GM12874 (cell line): ENCODE measurements at regions not wholly inside any gene's neighbourhood (a gene's known extent, or its start where the extent isn't known, plus 50 kb on each side); places are given as distances from the start of the nearest gene placed in this dataset.

Experiments
- TF ChIP-seq, protein P1 (sequence below): IDR thresholded peaks from 2 replicates; pipeline ENCODE4 v1.5.1; 2011; ENCODE audit warnings: low read depth, mild to moderate bottlenecking, control low read depth, low read length, moderate library complexity; ENCODE audit not compliant: insufficient read depth

DNA sequence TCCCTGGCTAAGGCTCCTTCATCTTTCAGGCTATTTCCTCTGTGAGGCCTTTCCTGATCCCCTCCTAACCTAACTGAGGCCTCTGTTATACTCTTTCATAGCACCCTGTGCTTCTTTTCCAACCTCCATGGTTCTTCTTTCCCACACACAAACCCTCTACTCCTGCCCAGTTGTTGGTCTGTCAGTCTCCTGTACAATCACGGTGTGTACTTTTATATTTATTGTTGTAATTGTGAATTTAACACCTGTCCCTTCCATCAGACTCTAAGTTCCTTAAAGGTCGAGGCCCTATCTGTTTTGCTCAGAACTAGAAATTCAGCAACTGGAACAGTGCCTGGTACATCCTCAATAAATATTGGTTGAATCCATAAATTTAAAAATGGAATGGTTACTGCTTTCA lies 100.2 kb upstream of the KCNE2 start:
- TF ChIP-seq, protein P1, sequence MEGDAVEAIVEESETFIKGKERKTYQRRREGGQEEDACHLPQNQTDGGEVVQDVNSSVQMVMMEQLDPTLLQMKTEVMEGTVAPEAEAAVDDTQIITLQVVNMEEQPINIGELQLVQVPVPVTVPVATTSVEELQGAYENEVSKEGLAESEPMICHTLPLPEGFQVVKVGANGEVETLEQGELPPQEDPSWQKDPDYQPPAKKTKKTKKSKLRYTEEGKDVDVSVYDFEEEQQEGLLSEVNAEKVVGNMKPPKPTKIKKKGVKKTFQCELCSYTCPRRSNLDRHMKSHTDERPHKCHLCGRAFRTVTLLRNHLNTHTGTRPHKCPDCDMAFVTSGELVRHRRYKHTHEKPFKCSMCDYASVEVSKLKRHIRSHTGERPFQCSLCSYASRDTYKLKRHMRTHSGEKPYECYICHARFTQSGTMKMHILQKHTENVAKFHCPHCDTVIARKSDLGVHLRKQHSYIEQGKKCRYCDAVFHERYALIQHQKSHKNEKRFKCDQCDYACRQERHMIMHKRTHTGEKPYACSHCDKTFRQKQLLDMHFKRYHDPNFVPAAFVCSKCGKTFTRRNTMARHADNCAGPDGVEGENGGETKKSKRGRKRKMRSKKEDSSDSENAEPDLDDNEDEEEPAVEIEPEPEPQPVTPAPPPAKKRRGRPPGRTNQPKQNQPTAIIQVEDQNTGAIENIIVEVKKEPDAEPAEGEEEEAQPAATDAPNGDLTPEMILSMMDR, result no peak

DNA sequence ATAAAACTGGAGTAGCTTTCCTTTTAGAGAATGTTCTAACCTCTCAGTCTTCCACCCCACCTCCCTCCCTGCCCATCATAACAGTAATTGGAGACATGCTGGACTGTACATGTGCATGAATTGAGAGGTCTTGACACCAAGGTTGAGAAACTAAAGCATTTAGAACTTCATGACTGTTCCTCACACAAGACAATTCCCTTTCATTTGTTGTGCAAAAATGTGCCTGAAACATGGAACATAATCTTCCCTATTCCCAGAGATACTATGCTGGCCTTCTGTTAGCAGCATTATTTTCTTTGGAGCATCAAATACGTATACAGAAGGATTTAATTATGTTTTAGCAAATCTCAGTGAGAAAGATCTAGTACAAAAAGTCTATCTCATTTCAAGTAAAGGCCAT lies 97.5 kb upstream of the KCNE2 start:
- TF ChIP-seq, protein P1, result no peak

DNA sequence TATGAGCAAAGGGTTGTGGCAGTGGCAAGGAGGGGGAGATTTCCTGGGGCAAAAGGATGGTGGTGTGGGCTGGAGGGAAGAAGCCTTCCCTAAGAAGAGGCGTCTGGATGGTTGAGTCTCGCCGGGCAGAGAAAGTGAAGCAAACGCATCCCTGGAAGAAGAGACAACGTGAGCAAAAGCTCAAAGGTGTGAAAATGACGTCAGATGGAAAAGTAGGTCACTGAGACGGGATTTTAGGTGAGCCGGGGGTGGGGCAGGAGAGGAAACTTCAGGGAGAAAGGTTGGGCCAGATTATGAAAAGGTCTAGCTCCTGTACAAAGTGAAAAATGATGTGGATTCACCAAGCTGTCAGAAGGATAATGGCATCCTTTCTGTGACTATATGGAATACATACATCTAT lies 95.3 kb upstream of the KCNE2 start:
- TF ChIP-seq, protein P1, result no peak

DNA sequence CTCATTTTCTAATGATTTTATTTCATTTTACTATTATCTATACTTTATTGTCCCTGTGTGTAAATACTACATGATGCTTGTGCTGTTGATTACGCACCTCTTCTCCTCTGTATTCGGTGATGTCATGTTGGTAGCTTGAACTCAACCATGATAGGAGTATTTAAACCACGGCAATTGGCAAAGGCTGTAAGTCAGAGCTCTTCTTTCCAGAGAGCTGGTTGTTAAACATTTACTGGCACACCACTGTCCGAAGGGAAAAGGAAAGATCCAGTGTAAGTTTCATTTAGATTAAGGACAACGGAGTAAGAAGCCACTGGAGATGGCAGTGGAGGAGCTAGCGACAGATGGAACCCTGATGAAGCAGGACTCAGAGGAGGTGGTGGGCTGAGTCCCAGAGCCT lies 93.4 kb upstream of the KCNE2 start:
- TF ChIP-seq, protein P1, result no peak

DNA sequence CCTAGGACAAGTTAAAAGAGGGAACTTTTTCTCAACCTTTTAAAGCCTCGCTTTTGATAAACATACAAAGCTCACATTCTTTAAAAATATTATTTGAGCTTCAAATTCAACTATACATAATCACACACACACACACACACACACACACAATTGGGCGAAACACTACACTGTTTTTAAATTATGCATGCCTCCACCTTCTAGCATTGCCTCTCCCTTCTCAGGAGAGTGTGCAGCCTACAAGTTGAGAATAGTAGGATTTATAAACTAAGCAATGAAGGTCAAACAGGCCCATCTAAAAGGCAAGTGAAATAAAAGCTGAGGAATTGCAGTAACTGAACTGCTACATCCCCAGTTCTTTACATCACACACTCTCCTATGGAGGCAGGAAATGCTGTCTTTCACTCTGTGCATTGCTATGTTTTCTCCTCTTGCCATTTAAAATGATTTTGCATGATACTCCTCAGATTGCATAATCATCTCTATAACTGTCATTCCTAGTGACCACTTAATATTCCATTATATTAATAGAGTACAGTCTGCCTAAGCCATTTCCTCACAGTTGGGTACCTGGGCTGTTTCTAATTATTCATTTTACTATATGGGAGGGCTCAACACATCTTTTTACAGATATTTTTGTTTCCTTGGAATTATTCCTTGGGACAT lies 92.5 kb upstream of the KCNE2 start:
- TF ChIP-seq, protein P1, result no peak

DNA sequence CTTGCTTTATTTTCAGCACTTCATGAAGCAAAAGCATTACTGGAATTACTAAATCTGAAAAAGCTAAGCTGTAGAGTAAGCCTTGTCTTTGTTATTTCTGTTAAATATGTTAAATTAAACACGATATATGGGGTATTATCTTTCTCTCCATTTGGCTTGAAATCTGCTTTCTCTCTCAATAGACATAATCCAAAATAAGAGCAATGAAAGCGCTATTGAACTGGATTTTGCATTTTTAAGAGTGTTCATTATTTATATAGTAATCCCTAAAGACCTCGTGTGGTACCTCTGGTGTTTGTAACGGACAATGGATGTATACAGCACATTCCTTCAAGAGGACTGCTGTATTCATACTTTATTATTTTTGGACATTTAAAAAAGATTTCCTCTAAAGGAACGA lies 91.5 kb upstream of the KCNE2 start:
- TF ChIP-seq, protein P1, result no peak

DNA sequence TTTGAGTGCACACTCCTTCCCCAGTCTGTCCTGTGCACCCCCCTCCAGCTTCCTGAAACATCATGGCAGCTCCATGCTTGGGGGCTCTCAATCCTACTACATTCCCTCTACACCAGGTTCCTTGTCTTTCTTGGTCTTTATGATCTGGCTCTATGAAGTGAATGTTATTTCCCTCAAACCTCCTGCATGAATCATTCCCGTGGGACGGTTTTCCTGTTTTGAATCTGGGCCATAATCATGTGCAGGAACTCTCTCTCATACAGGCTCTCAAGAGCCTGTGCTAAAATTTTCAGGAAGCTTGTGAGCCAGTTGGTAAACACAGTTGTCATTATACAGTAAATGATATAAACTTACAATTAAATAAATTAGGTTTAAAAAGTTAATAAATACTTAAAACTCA lies 89.8 kb upstream of the KCNE2 start:
- TF ChIP-seq, protein P1, result no peak
